Esophagus muscularis mucosa (tissue), 4 donors: ENCODE measurements at regions not wholly inside any gene's neighbourhood (a gene's known extent, or its start where the extent isn't known, plus 50 kb on each side); places are given as distances from the start of the nearest gene placed in this dataset.

Source experiments
- DNase-seq: peaks from one replicate; pipeline ENCODE4 v3.0.0-alpha.2; 2017; ENCODE audit errors: extremely low spot score
- H3K27ac ChIP-seq, 4 donors: fragments of 200-600 bp; sonication (generic); replicated peaks in 1 of 4; 1 replicate in 3 of 4; 2 replicates in 1 of 4; pipeline ENCODE4 v1.5.1; 2016 to 2019; ENCODE audit warnings: mild to moderate bottlenecking in 1 of 4
- H3K27me3 ChIP-seq, 4 donors: fragments of 200-600 bp; sonication (generic); one replicate each; pipeline versions ENCODE4 v1.5.1 to v1.6.0; 2016 to 2019
- H3K36me3 ChIP-seq, 4 donors: fragments of 200-600 bp; sonication (generic); one replicate each; pipeline ENCODE4 v1.5.1; 2016 to 2019
- H3K4me1 ChIP-seq, 4 donors: fragments of 200-600 bp; sonication (generic); one replicate each; pipeline ENCODE4 v1.5.1; 2016 to 2019
- H3K4me3 ChIP-seq, 4 donors: fragments of 200-600 bp; sonication (generic); 1 replicate in 2 of 4; 2 replicates in 2 of 4; pipeline ENCODE4 v1.5.1; 2016 to 2019; ENCODE audit warnings: mild to moderate bottlenecking in 4 of 4, moderate library complexity in 1 of 4
- H3K9me3 ChIP-seq, 4 donors: fragments of 200-600 bp; sonication (generic); 1 replicate in 3 of 4; 2 replicates in 1 of 4; pipeline ENCODE4 v1.5.1; 2016 to 2019
- EP300 ChIP-seq: sonication (generic); formaldehyde crosslinking; IDR thresholded peaks from one replicate; pipeline ENCODE4 v1.6.1; 2017; ENCODE audit warnings: antibody characterized with exemption
- POLR2A ChIP-seq: fragments of 450-650 bp; IDR thresholded peaks from one replicate; pipeline ENCODE4 v1.6.1; 2017; ENCODE audit warnings: antibody characterized with exemption, moderate library complexity, mild to moderate bottlenecking, low read depth
- POLR2AphosphoS5 ChIP-seq, 2 donors: sonication (generic); formaldehyde crosslinking; IDR thresholded peaks; one replicate each; pipeline ENCODE4 v1.6.1; 2017; ENCODE audit warnings: antibody characterized with exemption in 2 of 2
- WGBS: methylation state at CpG from one replicate; pipeline ENCODE4 v1.1.5; 2018; 5-methylcytosine and 5-hydroxymethylcytosine counted together
- intact Hi-C: fragments of 100-400 bp; cut with DNase I; formaldehyde crosslinking; loops from one replicate; pipeline ENCODE4 v1.15.1; 2023
- TF ChIP-seq, protein P1 (sequence below), 3 experiments: fragments of 200-600 bp in 2 of 3; fragments of 450-650 bp in 1 of 3; sonication (generic) in 2 of 3; IDR thresholded peaks; one replicate each; pipeline ENCODE4 v1.5.1; 2017 to 2019; ENCODE audit warnings: antibody characterized with exemption in 3 of 3, mild to moderate bottlenecking in 2 of 3, moderate library complexity in 1 of 3

DNA sequence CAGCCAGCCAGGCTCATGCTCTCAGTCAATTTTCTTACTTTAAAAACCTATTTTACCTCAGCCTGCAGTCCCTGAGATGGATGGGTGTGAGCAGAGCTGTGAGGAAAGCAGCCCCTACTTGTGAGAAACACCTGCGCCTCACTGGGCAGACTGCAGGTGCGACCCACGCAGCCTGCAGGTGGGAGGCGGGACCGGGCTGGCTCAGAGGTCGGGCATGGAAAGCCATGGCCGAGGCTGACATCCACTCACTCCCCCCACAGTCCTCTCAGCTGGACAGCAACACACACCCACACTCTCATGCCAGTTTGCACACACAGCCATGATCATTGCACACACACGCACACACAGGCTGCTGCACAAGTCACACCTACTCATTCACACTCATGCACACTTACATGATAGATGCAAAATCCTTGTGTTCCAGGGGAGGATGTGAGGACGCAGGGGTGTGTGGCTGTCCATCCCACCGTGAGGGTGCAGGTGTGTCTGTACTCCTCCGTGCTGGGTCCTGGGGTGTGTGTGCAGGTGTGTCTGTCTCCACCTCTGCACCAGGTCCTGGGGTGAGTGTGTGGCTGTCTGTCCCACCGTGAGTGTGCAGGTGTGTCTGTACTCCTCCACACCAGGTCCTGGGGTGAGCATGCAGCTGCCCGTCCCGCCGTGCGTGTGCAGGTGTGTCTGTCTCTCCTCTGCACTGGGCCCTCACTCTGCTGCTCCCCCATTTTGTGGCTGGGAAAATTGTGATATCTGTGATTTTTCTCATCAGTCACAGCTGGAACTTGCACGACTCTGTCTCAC lies 166.5 kb downstream of the RTP5 start:
- no peak for DNase-seq
- Histone ChIP-seq H3K27me3 (peaks cover 0 to 64% (median 0%) of the 10 kb centered on the region in 4 donors), H3K4me1 (no peaks in the 10 kb centered on the region), H3K27ac (no peak overlapping the region), H3K4me3 (no peak overlapping the region), H3K9me3 (no peaks in the 10 kb centered on the region), H3K36me3 (no peaks in the 10 kb centered on the region)
- intact Hi-C loops: no loop called here
- 78% methylated on average over 14 of the region's 17 CpGs for WGBS
- TF ChIP-seq EP300: no peak
- no peak for TF ChIP-seq POLR2AphosphoS5 (IDR thresholded peaks at IDR 0.05)
- TF ChIP-seq, protein P1, sequence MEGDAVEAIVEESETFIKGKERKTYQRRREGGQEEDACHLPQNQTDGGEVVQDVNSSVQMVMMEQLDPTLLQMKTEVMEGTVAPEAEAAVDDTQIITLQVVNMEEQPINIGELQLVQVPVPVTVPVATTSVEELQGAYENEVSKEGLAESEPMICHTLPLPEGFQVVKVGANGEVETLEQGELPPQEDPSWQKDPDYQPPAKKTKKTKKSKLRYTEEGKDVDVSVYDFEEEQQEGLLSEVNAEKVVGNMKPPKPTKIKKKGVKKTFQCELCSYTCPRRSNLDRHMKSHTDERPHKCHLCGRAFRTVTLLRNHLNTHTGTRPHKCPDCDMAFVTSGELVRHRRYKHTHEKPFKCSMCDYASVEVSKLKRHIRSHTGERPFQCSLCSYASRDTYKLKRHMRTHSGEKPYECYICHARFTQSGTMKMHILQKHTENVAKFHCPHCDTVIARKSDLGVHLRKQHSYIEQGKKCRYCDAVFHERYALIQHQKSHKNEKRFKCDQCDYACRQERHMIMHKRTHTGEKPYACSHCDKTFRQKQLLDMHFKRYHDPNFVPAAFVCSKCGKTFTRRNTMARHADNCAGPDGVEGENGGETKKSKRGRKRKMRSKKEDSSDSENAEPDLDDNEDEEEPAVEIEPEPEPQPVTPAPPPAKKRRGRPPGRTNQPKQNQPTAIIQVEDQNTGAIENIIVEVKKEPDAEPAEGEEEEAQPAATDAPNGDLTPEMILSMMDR (IDR thresholded peaks at IDR 0.05): no peak
- TF ChIP-seq POLR2A: no peak

DNA sequence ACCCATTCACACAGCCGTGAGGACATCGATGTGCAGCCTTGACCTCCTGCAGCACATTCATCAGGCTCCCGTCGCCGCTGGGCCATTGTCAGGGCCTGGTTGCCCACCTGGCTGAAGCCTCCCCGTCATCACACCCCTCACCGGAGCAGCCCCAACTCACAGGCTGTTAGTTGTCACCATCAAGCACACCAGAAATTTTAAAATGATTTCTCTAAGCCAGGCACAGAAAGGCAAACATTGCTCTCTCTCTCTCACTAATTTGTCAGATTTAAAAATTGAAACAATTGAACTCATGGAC lies 167.1 kb downstream of the RTP5 start:
- Histone ChIP-seq H3K27me3 (peaks cover 0 to 64% (median 0%) of the 10 kb centered on the region in 4 donors), H3K9me3 (no peaks in the 10 kb centered on the region), H3K27ac (no peak overlapping the region), H3K4me3 (no peak overlapping the region), H3K4me1 (no peaks in the 10 kb centered on the region), H3K36me3 (no peaks in the 10 kb centered on the region)
- TF ChIP-seq, protein P1 (IDR thresholded peaks at IDR 0.05): no peak
- TF ChIP-seq EP300 (no peak), POLR2AphosphoS5 (IDR thresholded peaks at IDR 0.05) (no peak), POLR2A (no peak)
- intact Hi-C loops: no loop called here
- DNase-seq: no peak
- 59% methylated on average over 7 of the region's 7 CpGs for WGBS

DNA sequence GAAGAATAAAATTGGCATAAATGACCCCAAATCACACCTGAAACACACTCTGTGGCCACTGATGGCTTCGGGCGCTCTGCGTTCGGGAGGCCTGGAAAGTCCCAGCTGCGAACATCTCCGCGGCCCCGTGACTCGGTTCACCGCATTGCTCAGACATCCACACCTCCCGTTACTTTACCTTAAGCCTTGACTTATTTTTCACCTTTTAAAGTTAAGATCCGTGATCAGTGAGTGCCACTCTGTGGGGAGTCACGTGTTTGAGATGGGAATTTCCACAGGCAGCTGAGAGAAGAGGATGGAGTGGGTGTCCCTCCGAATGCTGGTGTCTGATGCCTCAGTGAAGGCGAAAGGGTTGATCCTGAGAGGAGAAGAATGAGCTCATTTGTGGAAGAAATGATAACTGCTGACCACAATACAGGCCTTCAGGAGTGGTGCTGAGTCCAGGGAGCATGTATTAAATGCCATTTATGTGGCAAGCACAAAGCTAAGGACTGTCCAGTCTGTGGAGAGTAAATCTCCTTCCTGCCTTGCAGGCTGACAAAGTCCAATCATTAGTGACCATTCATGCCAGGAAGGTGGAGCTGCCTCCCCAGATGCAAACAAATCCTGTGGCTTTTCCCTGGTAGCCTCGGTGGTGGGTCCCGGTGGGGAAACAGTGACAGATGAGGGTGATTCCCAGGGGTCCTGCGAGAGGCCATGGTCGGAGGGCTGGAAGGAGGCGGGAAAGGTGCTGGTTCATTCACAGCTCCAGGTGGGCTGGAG lies 168.8 kb downstream of the RTP5 start:
- H3K27me3 ChIP-seq: peaks cover 0 to 72% (median under 1%) of the 10 kb centered on the region in 4 donors
- DNase-seq: no peak
- TF ChIP-seq EP300 (no peak), POLR2AphosphoS5 (IDR thresholded peaks at IDR 0.05) (no peak), POLR2A (no peak)
- TF ChIP-seq, protein P1 (IDR thresholded peaks at IDR 0.05): no peak
- no peaks in the 10 kb centered on the region for H3K36me3 ChIP-seq
- no peak overlapping the region for H3K27ac ChIP-seq
- 90% methylated on average over 19 of the region's 20 CpGs for WGBS
- no peaks in the 10 kb centered on the region for H3K9me3 ChIP-seq
- no peaks in the 10 kb centered on the region for H3K4me1 ChIP-seq
- intact Hi-C loops: no loop called here
- no peak overlapping the region for H3K4me3 ChIP-seq

DNA sequence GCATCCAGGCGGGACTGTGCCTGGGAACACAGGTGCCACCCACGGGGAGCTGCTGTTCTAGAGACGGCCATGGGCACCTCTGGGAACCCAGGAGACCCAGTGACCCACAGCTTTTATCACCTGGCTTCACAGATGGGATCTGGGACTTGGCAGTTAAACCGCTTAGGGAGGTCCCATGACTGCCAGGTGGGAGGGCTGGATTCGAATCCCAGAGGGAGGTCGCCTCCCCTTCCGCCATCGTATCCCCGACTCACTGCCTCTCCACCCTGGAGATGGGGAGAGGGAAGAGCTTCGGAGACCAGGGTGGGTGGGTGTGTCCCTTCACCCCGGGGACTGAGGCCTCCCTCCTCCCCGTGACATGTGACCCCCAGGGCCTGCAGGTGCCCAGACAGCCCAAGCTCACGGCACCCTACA lies 169.4 kb downstream of the RTP5 start:
- 81% methylated on average over 9 of the region's 13 CpGs for WGBS
- no peak for TF ChIP-seq POLR2AphosphoS5 (IDR thresholded peaks at IDR 0.05)
- TF ChIP-seq EP300: no peak
- no peak for TF ChIP-seq POLR2A
- TF ChIP-seq, protein P1 (IDR thresholded peaks at IDR 0.05): no peak
- no peak for DNase-seq
- H3K9me3 ChIP-seq: no peaks in the 10 kb centered on the region
- intact Hi-C loops: no loop called here
- H3K36me3 ChIP-seq: no peaks in the 10 kb centered on the region
- H3K27me3 ChIP-seq: peaks cover 0 to 78% (median 3%) of the 10 kb centered on the region in 4 donors
- no peaks in the 10 kb centered on the region for H3K4me1 ChIP-seq
- H3K4me3 ChIP-seq: no peak overlapping the region
- no peak overlapping the region for H3K27ac ChIP-seq
